ENCODE measurements at regions not wholly inside any gene's neighbourhood (a gene's known extent, or its start where the extent isn't known, plus 50 kb on each side); places are given as distances from the start of the nearest gene placed in this dataset.

- Histone ChIP-seq H3K9me3 (replicated peaks in 1 of 3) (no peaks in the 10 kb centered on the region), H3K27me3 (no peaks in the 10 kb centered on the region), H3K27ac (no peak overlapping the region), H3K4me3 (no peak overlapping the region), H3K36me3 (replicated peaks in 1 of 2) (no peaks in the 10 kb centered on the region), H3K4me1 (replicated peaks in 1 of 2) (no peaks in the 10 kb centered on the region)
- no peak for DNase-seq
- WGBS, 4 donors: 37 to 56% (median 39%) methylated on average over 1 of the region's 1 CpG
- no peak for TF ChIP-seq CTCF (IDR thresholded peaks at IDR 0.05)
- no peak for TF ChIP-seq POLR2A (IDR thresholded peaks at IDR 0.05)
- intact Hi-C loops (cut with DNase I): no loop called here
These were observed 393.1 kb upstream of the ARRDC4 start for GRCh38 chr15:97567411-97567810.

- 73 to 80% (median 76%) methylated on average over 5 of the region's 5 CpGs for WGBS, 4 donors
These were observed 383.4 kb upstream of the ARRDC4 start for GRCh38 chr15:97576929-97577645.

GRCh38 chr15:97585408-97585807 lies 375.1 kb upstream of the ARRDC4 start:
- Histone ChIP-seq H3K4me1 (replicated peaks in 1 of 2) (no peaks in the 10 kb centered on the region), H3K9me3 (replicated peaks in 1 of 3) (no peaks in the 10 kb centered on the region), H3K36me3 (replicated peaks in 1 of 2) (no peaks in the 10 kb centered on the region), H3K27me3 (no peaks in the 10 kb centered on the region), H3K4me3 (no peak overlapping the region), H3K27ac (no peak overlapping the region)
- TF ChIP-seq POLR2A (IDR thresholded peaks at IDR 0.05): no peak
- no peak for TF ChIP-seq CTCF (IDR thresholded peaks at IDR 0.05)
- no peak for DNase-seq
- WGBS, 4 donors: 91 to 96% (median 94%) methylated on average over 9 to 10 of the region's 10 CpGs
- intact Hi-C loops (cut with DNase I): no loop called here

More at GRCh38 chr15:97576929-97577645, 383.4 kb upstream of the ARRDC4 start:
- H3K27ac ChIP-seq: no peak overlapping the region
- H3K4me3 ChIP-seq: no peak overlapping the region
- no peaks in the 10 kb centered on the region for H3K36me3 ChIP-seq (replicated peaks in 1 of 2)
- no peaks in the 10 kb centered on the region for H3K9me3 ChIP-seq (replicated peaks in 1 of 3)
- TF ChIP-seq CTCF (IDR thresholded peaks at IDR 0.05): no peak
- TF ChIP-seq POLR2A (IDR thresholded peaks at IDR 0.05): no peak
- intact Hi-C loops (cut with DNase I): no loop called here
- H3K27me3 ChIP-seq: no peaks in the 10 kb centered on the region
- no peaks in the 10 kb centered on the region for H3K4me1 ChIP-seq (replicated peaks in 1 of 2)
- no peak for DNase-seq

- H3K4me3 ChIP-seq: no peak overlapping the region
- no peak for DNase-seq
- no peaks in the 10 kb centered on the region for H3K4me1 ChIP-seq (replicated peaks in 1 of 2)
- no peak overlapping the region for H3K27ac ChIP-seq
- H3K27me3 ChIP-seq: no peaks in the 10 kb centered on the region
- intact Hi-C loops (cut with DNase I): no loop called here
- no peak for TF ChIP-seq CTCF (IDR thresholded peaks at IDR 0.05)
- no peak for TF ChIP-seq POLR2A (IDR thresholded peaks at IDR 0.05)
- no peaks in the 10 kb centered on the region for H3K9me3 ChIP-seq (replicated peaks in 1 of 3)
- WGBS, 4 donors: 74 to 92% (median 87%) methylated on average over 4 of the region's 4 CpGs
- H3K36me3 ChIP-seq (replicated peaks in 1 of 2): no peaks in the 10 kb centered on the region
These were observed 367.7 kb upstream of the ARRDC4 start for GRCh38 chr15:97592778-97593177.
